GM21576 (cell line): ENCODE measurements at regions not wholly inside any gene's neighbourhood (a gene's known extent, or its start where the extent isn't known, plus 50 kb on each side); places are given as distances from the start of the nearest gene placed in this dataset.
"Not testable (repeated sequence)": the region's sequence is repeated elsewhere in the genome, so short reads cannot be mapped to it uniquely, and the experiment has no call there.

Source experiments
- ATAC-seq: cut with Tn5 transposase; IDR thresholded peaks from one replicate; pipeline ENCODE4 v1.9.1; 2021; ENCODE audit warnings: mild to moderate bottlenecking, moderate library complexity; ENCODE audit not compliant: unreplicated experiment

- ATAC-seq = no peak
These were observed 139.9 kb downstream of the ARL4A start for GRCh38 chr7:12827219-12827821.

DNA sequence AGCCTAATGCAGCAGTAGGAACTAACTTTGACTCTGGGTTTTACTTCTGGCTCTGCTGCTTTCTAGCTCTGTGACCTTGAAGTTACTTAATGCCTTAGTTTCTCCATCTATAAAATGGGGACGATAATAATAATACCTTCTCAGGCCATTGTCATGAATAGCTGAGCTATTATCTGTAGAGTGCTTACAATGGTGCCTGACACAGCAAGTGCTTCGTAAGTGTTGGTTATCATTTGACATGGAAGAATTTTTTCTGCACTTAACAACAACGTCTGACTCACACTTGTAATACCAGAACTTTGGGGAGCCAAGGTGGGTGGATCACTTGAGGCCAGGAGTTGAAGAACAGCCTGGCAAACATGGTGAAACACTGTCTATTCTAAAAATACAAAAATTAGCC lies 140.5 kb downstream of the ARL4A start:
- ATAC-seq = no peak

GRCh38 chr7:12831024-12831423 lies 143.6 kb downstream of the ARL4A start:
- ATAC-seq = no peak

DNA sequence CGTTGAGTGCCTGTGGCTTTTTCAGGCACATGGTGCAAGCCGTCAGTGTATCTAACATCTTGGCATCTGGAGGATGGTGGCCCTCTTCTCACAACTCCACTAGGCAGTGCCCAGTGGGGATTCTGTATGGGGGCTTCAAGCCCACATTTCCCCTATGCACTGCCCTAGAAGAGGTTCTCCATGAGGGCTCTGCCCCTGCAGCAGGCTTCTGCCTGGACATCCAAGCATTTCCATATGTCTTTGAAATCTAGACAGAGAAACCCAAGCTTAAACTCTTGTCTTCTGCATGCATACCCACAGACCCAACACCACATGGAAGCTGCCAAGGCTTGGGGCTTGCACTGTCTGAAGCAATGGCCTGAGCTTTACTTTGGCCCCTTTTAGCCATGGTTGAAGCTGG lies 146.4 kb downstream of the ARL4A start:
- ATAC-seq = no peak

GRCh38 chr7:12834782-12835181 lies 147.3 kb downstream of the ARL4A start:
- ATAC-seq = no peak

GRCh38 chr7:12839508-12840153 lies 152.2 kb downstream of the ARL4A start:
- no peak for ATAC-seq

GRCh38 chr7:12844732-12845131 lies 157.3 kb downstream of the ARL4A start:
- not testable (repeated sequence) for ATAC-seq

GRCh38 chr7:12847001-12847400 lies 159.6 kb downstream of the ARL4A start:
- ATAC-seq = no peak

- ATAC-seq = no peak
These were observed 163.7 kb downstream of the ARL4A start for GRCh38 chr7:12851142-12851541.

- ATAC-seq = no peak
These were observed 164.4 kb downstream of the ARL4A start for GRCh38 chr7:12851841-12852240.

DNA sequence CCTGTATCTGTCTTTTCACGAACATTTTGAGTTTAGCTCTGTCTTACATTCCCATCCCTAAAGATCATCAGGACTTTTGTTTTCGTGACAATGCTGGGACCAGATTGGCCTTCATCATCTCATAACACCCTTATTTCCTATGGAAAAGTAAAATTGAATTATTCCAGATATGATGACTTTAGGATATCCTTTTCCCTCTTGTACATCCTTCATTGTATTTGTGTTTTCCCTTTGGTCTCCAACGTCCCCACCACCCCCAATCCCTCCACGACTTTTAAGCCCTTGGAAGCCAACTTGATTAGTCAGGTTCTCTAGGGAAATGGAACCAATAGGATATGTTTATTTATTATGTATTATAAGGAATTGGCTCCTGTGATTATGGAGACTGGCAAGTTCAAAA lies 167.6 kb downstream of the ARL4A start:
- ATAC-seq = no peak

DNA sequence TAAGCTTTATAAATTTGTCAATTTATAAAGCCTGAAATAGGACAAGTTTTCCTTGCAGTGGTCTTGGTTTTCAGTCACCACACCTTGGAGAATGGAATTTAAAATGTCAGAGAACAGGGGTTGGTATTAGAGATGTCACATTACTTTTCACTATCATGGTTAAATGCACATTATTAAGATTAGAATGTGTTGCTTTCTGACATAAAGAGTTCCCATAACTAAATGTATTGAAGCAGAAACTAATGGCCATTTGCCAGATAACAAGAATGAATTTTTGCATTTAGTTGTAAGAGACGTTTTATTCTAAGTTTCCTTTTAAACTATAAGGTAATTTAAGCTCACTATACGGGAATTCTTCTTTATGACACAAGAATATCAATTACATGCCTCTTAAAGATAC lies 172.3 kb downstream of the ARL4A start:
- ATAC-seq = no peak

DNA sequence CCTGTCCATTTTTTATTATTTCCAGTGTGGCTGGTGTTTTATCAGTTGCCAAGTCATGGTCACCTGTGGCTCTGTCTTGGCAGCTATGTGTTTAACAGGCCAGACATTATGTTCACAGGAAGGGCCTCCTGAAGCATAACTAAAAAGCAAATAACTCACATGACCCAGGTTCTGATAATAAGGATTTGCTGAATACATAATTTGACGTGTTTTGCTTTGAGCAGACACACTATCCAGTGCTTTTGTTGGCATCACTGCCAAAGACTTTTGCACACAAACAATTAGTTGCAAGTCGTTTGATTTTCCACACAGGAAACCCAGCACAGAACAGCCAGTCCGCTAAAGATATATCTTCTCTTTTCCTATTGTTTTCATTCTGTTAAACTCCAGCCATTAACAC lies 173.6 kb downstream of the ARL4A start:
- no peak for ATAC-seq

GRCh38 chr7:12862146-12862545 lies 174.7 kb downstream of the ARL4A start:
- no peak for ATAC-seq

GRCh38 chr7:12864470-12865046 lies 177.1 kb downstream of the ARL4A start:
- no peak for ATAC-seq

- no peak for ATAC-seq
These were observed 178.2 kb downstream of the ARL4A start for GRCh38 chr7:12865593-12865992.

GRCh38 chr7:12866207-12866606 lies 178.8 kb downstream of the ARL4A start:
- ATAC-seq = no peak

- ATAC-seq = no peak
These were observed 180.6 kb downstream of the ARL4A start for GRCh38 chr7:12868027-12868426.

GRCh38 chr7:12870219-12870618 lies 182.8 kb downstream of the ARL4A start:
- no peak for ATAC-seq

- no peak for ATAC-seq
These were observed 185.1 kb downstream of the ARL4A start for GRCh38 chr7:12872487-12872886.

DNA sequence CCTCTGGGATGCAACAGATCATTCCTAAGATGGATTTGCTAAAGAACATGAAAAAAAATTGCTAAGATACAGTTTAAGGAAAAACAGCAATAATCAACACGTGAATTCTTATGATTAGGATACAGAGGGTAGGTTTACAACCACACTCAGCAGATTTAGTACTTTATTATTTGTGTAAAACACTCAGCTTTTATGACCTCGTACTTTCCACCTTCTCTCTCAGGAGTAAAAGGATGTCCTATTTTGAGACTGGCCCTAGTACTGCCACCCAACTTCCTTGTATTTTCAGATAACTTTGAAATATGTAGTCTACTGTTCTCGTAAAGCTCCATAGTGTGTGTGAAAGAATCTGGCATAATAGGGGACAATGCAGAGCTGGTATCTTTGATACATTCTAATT lies 186.1 kb downstream of the ARL4A start:
- ATAC-seq = no peak

DNA sequence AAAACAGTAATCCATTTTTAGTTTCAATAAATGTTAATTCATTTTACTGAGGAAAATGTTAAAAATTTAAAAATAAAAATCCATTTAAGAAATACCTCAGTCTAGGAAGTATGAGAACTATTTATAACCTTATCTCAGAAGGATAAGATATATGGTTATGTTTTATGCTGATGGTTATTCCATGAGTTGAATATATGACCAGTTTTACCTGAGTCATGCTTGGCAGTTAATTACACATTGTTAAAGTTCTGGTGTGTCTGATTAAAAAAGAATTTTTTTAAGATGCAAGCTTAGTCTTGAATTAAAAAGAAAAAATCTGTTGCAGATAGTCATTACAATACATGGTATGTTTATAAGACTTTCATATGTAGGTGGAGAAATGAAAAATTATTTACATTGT lies 191.7 kb downstream of the ARL4A start:
- no peak for ATAC-seq

- no peak for ATAC-seq
These were observed 194.3 kb downstream of the ARL4A start for GRCh38 chr7:12881712-12882111.
